Aorta (tissue), 5 donors: ENCODE measurements at regions not wholly inside any gene's neighbourhood (a gene's known extent, or its start where the extent isn't known, plus 50 kb on each side); places are given as distances from the start of the nearest gene placed in this dataset.
A peak's percentile ranks its signal among the peaks of the same experiment; 100 is the strongest.

Experiments
- ATAC-seq: fragments of 200-7000 bp; cut with Tn5 transposase; one replicate; pipeline ENCODE4 v1.9.1; 2022; ENCODE audit warnings: moderate library complexity; ENCODE audit not compliant: low FRiP score
- DNase-seq, 2 donors: peaks; one replicate each; pipeline ENCODE4 v3.0.0-alpha.2; 2020
- H3K27ac ChIP-seq, 2 donors: one replicate each; pipeline ENCODE4 v1.5.1; 2013; ENCODE audit warnings: low read length in 2 of 2, mild to moderate bottlenecking in 2 of 2, moderate library complexity in 2 of 2, control low read depth in 1 of 2, inconsistent platforms in 1 of 2, low read depth in 1 of 2
- H3K27me3 ChIP-seq, 2 donors: one replicate each; pipeline ENCODE4 v1.6.1; 2013; ENCODE audit warnings: control low read depth in 1 of 2, low read length in 1 of 2, mild to moderate bottlenecking in 1 of 2, moderate library complexity in 1 of 2; ENCODE audit not compliant: insufficient read depth in 2 of 2, control insufficient read depth in 1 of 2
- H3K36me3 ChIP-seq, 2 donors: one replicate each; pipeline ENCODE4 v1.6.1; 2013; ENCODE audit warnings: control low read depth in 1 of 2, low read length in 1 of 2, mild to moderate bottlenecking in 1 of 2; ENCODE audit not compliant: insufficient read depth in 2 of 2, control insufficient read depth in 1 of 2
- H3K4me1 ChIP-seq, 2 donors: one replicate each; pipeline ENCODE4 v1.6.1; 2013; ENCODE audit warnings: low read length in 2 of 2, control low read depth in 1 of 2, mild to moderate bottlenecking in 1 of 2, moderate library complexity in 1 of 2; ENCODE audit not compliant: insufficient read depth in 2 of 2, control insufficient read depth in 1 of 2
- H3K4me3 ChIP-seq, 2 donors: one replicate each; pipeline ENCODE4 v1.5.1; 2013; ENCODE audit warnings: low read length in 2 of 2, control low read depth in 1 of 2, mild to moderate bottlenecking in 1 of 2
- H3K9me3 ChIP-seq: one replicate; pipeline ENCODE4 v1.6.1; 2013; ENCODE audit warnings: mild to moderate bottlenecking, low read length; ENCODE audit not compliant: control insufficient read depth
- WGBS, 2 donors: extraction: QIAGEN DNeasy Blood & Tissue Kit; methylation state at CpG; one replicate each; pipeline ENCODE4 v1.1.7; 2013; 5-methylcytosine and 5-hydroxymethylcytosine counted together
- intact Hi-C, 2 donors: fragments of 100-400 bp; cut with DNase I; formaldehyde crosslinking; loops; one replicate each; pipeline versions ENCODE4 v1.14.2 to v1.15.0; 2022
- donor health status: healthy with polysubstance abuse.
- donor health status: Bipolar disorder and iron deficiency.
- donor health status: DM: no; HTN: no; CAD: no.
- donor health status: DM: no; HTN: no; CAD: no.
- donor health status: DM: yes; HTN: yes; CAD: no.

DNA sequence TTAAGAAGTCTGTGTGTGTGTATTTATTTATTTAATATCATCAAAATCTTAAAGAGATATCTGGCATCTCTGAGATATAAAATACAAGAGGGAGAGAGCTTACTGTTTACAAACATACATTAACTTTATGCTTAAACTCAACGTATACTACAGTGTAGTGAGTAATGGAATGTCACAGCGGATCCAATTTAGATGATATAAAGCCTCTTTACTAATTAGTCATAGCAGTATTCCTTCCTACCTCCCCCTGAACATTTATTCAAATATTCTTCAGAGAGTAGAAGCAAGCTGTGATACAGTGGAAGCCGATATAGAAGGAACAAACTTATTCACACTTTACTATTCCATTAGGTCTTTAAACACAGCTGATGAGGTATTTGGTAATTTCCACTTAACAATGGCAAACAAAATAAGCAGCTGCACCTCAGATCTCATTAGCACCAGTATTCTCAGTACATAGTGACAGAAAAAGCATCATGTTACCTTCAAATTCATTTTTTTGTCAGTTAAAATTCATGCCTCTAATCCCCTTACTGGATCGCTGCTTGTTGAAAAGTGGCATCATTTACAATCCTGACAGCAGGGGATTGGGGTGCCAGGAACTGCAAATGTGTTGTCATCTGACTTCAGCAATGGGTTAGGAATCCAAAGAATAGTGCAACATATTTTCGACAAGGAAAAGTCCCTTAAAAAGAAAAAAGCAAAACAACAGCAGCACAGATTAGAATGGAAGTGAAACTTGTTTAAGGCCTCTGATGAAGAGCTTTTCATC is 658.7 kb upstream of the EPHA5 start:
- H3K36me3 ChIP-seq, result no peaks in the 10 kb centered on the region
- no peak overlapping the region for H3K4me3 ChIP-seq
- intact Hi-C loops, result no loop called here
- no peaks in the 10 kb centered on the region for H3K9me3 ChIP-seq
- no peaks in the 10 kb centered on the region for H3K27me3 ChIP-seq
- no peak overlapping the region for H3K27ac ChIP-seq
- WGBS, 2 donors, result 64 to 65% methylated on average over 5 of the region's 5 CpGs
- H3K4me1 ChIP-seq, result no peaks in the 10 kb centered on the region
- DNase-seq (no peak), ATAC-seq (no peak)

DNA sequence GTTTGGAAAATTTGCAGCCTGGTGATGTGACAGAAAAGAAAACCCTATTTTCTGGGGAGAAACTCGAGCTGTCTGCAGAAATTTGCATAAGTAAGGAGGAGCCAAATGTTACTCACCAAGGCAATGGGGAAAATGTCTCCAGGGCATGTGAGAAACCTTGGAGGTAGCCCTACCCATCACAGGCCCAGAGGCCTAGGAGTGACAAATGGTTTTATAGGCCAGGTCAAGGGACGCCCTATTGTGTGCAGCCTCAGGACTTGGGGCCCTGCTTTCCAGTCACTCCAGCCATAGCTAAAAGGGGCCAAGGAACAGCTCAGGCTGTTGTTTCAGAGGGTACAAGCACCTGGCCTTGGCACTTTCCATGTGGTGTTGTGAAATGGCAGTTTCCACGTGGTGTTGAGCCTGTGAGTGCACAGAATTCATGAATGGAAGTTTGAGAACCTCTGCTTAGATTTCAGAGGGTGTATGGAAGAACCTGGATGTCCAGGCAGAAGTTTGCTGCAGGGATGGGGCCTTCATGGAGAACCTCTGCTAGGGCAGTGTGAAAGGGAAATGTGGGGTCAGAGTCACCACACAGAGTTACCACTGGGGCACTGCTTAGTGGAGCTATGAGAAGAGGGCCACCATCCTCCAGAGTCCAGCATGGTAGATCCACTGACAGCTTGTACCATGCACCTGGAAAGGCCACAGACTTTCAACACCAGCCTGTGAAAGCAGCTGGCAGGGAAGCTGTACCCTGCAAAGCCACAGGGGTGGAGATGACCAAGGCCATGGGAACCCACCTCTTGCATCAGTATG is 637.6 kb upstream of the EPHA5 start:
- DNase-seq, result no peak
- H3K4me1 ChIP-seq, result no peaks in the 10 kb centered on the region

DNA sequence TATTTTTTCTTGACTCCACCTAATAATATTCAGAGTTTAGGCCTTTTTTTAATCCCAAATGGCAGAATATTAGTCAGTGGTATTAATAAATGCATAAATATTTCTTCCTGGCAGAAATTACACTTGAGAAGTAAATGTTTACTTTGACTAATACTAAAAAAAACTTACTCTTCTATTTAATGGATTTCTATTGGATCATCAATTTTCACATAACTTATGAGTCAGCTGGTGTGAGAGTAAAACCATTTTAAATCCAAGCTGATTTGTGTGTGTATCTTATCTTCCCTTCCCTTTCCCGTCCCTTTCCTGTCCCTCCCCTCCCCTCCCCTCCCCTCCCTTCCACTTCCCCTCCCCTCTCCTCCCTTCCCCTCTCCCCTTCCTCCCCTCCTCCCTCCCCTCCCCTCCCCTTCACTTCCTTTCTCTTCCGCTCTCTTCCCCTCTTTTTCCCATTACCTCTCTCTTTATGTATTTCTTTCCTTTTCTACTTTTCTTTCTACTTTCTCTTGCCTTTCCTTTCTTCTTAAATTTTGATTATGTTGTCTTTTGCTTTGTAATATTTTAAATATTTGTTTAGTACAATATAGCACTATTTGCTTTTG is 630.1 kb upstream of the EPHA5 start:
- H3K9me3 ChIP-seq, result no peaks in the 10 kb centered on the region
- no peaks in the 10 kb centered on the region for H3K36me3 ChIP-seq
- no peak overlapping the region for H3K27ac ChIP-seq
- no peaks in the 10 kb centered on the region for H3K27me3 ChIP-seq
- no peak for DNase-seq
- 54 to 57% methylated on average over 2 of the region's 2 CpGs for WGBS, 2 donors
- no peak overlapping the region for H3K4me3 ChIP-seq
- no peak for ATAC-seq
- H3K4me1 ChIP-seq, result no peaks in the 10 kb centered on the region
- intact Hi-C loops, result no loop called here

More for the DNA sequence above, 637.6 kb upstream of the EPHA5 start:
- Histone ChIP-seq H3K36me3 (no peaks in the 10 kb centered on the region), H3K4me3 (no peak overlapping the region), H3K9me3 (no peaks in the 10 kb centered on the region), H3K27me3 (no peaks in the 10 kb centered on the region), H3K27ac (no peak overlapping the region)
- intact Hi-C loops, result no loop called here
- no peak for ATAC-seq
- WGBS, 2 donors, result 50 to 52% methylated on average over 3 of the region's 3 CpGs

DNA sequence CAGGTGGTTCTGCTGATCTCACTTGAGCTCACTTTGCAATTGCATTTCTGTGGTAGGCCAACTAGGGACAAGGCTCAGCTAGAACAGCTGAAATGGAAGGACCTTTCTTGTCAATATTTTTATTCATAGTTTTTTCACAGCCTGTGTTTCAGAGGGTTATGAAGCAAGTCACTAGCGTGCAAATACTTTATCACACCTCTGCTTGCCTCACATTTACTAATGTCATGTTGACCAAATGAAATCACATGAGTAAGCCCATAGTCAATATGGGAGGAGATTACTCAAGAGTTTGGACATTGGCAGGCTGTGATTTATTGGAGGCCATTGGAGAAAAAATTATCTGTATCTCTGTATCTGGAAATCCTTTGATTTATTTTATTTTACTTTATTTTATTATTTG is 628.3 kb upstream of the EPHA5 start:
- H3K36me3 ChIP-seq, result no peaks in the 10 kb centered on the region
- ATAC-seq (no peak), DNase-seq (no peak)
- no peaks in the 10 kb centered on the region for H3K27me3 ChIP-seq
- H3K9me3 ChIP-seq, result no peaks in the 10 kb centered on the region
- H3K4me1 ChIP-seq, result no peaks in the 10 kb centered on the region
- WGBS, 2 donors, result 61 to 73% methylated on average over 1 of the region's 1 CpG
- intact Hi-C loops, result no loop called here
- H3K27ac ChIP-seq, result no peak overlapping the region
- no peak overlapping the region for H3K4me3 ChIP-seq

DNA sequence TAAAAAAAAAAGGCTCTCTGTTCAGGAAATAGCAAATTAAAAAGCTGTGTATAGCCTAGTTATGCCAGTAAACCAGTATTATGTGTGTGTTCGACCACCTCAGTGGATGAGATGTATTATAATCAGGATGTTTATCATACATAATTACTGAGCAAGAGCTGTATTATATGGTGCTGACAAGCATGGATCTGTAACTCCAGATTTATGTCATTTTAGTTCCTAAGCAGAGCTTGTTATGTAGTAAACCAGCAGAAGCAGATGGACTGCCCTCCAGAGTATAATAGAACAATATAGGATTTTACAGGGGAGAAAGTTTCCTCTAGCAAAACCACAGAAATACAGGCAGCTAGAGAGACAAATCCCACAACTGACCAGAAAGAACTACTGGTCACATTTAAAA is 627.4 kb upstream of the EPHA5 start:
- WGBS, 2 donors, result 47 to 65% methylated on average over 1 of the region's 1 CpG
- no peak for ATAC-seq
- H3K4me1 ChIP-seq, result no peaks in the 10 kb centered on the region
- H3K9me3 ChIP-seq, result no peaks in the 10 kb centered on the region
- DNase-seq, result no peak
- intact Hi-C loops, result no loop called here
- no peaks in the 10 kb centered on the region for H3K27me3 ChIP-seq
- H3K36me3 ChIP-seq, result no peaks in the 10 kb centered on the region
- no peak overlapping the region for H3K4me3 ChIP-seq
- no peak overlapping the region for H3K27ac ChIP-seq

DNA sequence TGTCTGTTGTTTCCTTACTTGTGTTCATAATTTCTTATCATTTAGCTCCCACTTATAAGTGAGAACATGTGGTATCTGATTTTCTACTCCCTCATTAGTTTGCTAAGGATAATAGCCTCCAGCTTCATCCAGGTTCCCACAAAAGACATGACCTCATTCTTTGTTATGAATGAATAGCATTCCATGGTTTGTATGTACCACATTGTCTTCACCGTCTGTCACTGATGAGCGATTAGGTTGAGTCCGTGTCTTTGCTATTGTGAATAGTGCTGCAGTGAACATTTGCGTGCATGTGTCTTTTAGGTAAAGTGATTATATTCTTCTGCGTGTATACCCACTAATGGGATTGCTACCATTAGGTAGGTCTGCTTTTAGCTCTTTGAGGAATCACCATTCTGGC is 624.3 kb upstream of the EPHA5 start:
- no peak overlapping the region for H3K4me3 ChIP-seq
- WGBS, 2 donors, result 90 to 91% methylated on average over 5 of the region's 5 CpGs
- intact Hi-C loops, result no loop called here
- H3K36me3 ChIP-seq, result no peaks in the 10 kb centered on the region
- DNase-seq (no peak), ATAC-seq (no peak)
- no peaks in the 10 kb centered on the region for H3K27me3 ChIP-seq
- no peak overlapping the region for H3K27ac ChIP-seq
- H3K4me1 ChIP-seq, result no peaks in the 10 kb centered on the region
- no peaks in the 10 kb centered on the region for H3K9me3 ChIP-seq

DNA sequence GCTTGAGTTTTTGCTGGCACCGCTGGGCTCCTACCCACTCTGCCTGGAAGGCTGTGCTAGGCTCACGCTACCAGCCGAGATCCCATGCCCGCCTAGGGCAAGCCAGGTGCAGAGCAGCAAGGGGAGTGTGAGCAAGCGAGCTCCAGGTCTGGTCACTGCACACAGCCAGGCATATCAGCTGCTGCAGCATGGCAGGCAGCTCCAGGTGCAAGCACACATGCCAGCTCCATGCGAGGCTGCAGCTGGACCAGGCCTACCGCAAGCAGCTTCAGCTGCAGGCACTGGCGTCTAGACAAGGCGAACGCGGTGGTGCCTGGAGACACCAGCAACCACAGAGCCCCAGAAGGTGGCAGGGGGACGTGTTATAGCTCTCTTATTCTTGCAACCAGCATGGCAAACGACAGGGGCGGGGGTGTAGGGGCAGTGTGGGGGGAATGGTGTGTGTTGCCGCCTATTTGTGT is 614.7 kb upstream of the EPHA5 start:
- no peak overlapping the region for H3K4me3 ChIP-seq
- ATAC-seq, result peak; percentile 29

DNA sequence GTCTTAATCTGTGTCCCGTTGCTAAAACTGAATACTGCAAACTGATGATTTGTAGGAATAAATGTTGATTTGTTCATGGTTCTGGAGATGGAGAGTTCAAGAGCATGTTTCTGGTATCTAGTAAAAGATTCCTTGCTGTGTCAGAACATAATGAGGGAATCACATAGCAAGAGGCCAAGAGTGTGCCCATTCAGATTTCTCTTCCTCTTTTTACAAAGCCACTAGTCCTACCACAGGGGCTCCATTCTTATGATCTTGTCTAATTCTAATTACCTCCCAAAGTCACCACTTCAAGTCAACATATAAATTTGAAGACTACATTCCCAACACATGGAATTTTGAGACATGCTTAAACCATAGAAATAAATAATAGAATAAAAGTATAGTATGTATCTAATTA is 608.8 kb upstream of the EPHA5 start:
- H3K27ac ChIP-seq, result no peak overlapping the region
- intact Hi-C loops, result no loop called here
- no peaks in the 10 kb centered on the region for H3K36me3 ChIP-seq
- H3K27me3 ChIP-seq, result no peaks in the 10 kb centered on the region
- no peak overlapping the region for H3K4me3 ChIP-seq
- ATAC-seq, result no peak
- H3K9me3 ChIP-seq, result no peaks in the 10 kb centered on the region
- H3K4me1 ChIP-seq, result no peaks in the 10 kb centered on the region
- DNase-seq, result no peak
- WGBS, 2 donors, result 79 to 89% methylated on average over 1 of the region's 1 CpG

More for the DNA sequence above, 614.7 kb upstream of the EPHA5 start:
- intact Hi-C loops, result no loop called here
- WGBS, 2 donors, result 80 to 87% methylated on average over 15 of the region's 15 CpGs
- Histone ChIP-seq H3K4me1 (no peaks in the 10 kb centered on the region), H3K27me3 (no peaks in the 10 kb centered on the region), H3K36me3 (no peaks in the 10 kb centered on the region), H3K9me3 (peaks cover 3% of the 10 kb centered on the region), H3K27ac (no peak overlapping the region)
- peak in 1 of 2 donors; percentile 63 for DNase-seq
